ENCODE measurements at regions not wholly inside any gene's neighbourhood (a gene's known extent, or its start where the extent isn't known, plus 50 kb on each side); places are given as distances from the start of the nearest gene placed in this dataset.
"Not testable (repeated sequence)": the region's sequence is repeated elsewhere in the genome, so short reads cannot be mapped to it uniquely, and the experiment has no call there.

- no peak for DNase-seq
Observed at GRCh38 chr14:54256156-54256555, 140.7 kb upstream of the CDKN3 start.

GRCh38 chr14:54257424-54257823, 139.4 kb upstream of the CDKN3 start:
- no peak for DNase-seq

DNA sequence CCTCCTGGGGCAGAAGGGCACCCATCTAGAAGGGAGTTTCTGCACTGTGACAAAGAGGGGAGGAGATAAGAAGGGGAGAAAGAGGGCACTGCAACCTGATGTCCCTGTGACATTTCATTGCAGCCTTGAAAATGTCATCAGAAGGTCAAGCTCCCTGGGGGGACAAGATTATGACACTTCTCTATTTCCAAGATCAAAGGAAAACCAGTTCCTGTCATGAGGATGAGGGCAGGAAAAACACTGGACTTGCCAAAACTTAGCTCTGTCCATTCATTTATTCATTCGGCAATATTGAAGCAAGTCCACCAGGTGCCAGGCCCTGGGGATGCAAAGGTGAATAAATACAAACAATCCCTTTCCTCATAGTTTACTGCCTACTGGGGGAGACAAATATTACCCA, 138.4 kb upstream of the CDKN3 start:
- DNase-seq: no peak

DNA sequence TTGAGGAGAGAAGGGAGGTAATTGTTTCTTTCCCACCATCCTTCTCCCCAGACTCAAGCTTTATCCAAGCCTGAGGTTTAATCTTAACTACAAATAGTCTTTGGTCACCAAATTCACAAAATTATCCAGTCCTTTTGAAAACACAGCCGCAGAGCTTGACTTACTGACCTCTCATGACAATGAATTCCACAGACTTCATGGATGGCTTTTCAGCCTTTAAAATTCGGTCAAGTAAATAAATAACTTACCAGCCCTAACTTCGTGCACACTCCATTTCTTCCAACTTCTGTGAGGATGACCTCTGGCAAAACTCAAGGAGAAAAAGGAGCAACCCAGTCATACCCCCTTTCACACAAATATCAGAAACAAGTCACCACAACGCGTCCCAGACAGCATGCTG, 137.0 kb upstream of the CDKN3 start:
- DNase-seq: no peak

DNA sequence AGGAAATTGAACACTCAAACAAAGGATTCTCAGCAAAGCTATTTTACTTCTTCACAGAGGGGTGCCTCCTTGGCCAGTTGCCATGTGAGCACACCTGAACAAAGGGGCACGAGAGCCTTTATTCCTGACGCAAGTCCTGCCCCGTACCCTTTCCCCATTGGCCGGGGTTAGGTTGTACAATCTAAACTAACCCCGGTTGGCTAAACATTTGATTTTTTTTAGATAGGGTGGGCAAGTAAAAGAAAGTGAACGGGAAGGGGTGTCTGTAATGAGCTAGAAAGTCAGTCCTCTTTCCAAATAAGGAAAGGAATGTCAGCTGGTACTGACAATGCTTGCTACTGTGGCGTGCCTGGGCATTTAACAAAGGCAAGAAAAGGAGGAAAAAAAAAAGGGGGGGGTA, 135.5 kb upstream of the CDKN3 start:
- DNase-seq: no peak

GRCh38 chr14:54266616-54267015, 130.2 kb upstream of the CDKN3 start:
- not testable (repeated sequence) for DNase-seq

- no peak for DNase-seq
Observed at GRCh38 chr14:54267172-54267571, 129.6 kb upstream of the CDKN3 start.

GRCh38 chr14:54275997-54276725, 120.6 kb upstream of the CDKN3 start:
- no peak for DNase-seq

DNA sequence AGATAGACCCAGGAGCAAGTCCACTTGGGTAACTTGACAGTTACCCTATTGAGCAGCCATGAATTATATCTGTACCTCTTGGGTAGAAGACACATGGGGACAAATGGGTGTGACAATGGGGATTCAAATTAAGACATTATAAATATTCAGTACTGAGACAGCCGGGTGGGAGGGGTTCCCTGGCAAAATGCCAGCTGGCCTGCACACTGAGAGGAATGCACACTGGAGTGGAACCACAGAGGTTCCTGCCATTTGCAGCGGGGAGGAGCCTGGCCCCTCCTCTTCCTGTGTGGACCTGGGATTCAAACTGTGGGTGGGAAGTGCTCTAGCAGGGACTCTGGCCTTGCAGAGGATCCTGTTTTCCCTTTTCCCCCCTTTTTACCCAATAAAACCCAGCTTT, 118.7 kb upstream of the CDKN3 start:
- no peak for DNase-seq

- DNase-seq: no peak
Observed at GRCh38 chr14:54278665-54279295, 118.0 kb upstream of the CDKN3 start.

GRCh38 chr14:54282849-54283248, 114.0 kb upstream of the CDKN3 start:
- DNase-seq: no peak

DNA sequence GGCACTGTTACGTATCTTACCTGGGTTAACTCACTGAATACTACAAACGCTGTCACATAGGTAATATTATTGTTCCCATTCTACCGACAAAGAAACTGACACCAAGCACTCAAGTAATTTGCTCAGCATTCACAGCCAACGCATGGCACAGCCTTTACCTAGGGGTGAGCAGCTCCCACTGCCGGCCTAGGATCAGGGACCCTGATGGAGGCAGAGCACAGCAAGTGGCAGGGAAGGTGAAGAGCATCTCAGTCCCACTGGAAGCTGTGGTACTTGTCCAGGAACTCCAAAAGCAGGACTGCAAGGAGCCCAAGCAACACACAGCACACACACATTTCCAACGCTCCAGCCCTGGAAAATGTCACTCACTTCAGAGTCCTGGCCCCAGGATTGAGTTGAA, 111.8 kb upstream of the CDKN3 start:
- DNase-seq: no peak

GRCh38 chr14:54291491-54292191, 105.2 kb upstream of the CDKN3 start:
- no peak for DNase-seq

GRCh38 chr14:54294802-54295201, 102.0 kb upstream of the CDKN3 start:
- DNase-seq: no peak

DNA sequence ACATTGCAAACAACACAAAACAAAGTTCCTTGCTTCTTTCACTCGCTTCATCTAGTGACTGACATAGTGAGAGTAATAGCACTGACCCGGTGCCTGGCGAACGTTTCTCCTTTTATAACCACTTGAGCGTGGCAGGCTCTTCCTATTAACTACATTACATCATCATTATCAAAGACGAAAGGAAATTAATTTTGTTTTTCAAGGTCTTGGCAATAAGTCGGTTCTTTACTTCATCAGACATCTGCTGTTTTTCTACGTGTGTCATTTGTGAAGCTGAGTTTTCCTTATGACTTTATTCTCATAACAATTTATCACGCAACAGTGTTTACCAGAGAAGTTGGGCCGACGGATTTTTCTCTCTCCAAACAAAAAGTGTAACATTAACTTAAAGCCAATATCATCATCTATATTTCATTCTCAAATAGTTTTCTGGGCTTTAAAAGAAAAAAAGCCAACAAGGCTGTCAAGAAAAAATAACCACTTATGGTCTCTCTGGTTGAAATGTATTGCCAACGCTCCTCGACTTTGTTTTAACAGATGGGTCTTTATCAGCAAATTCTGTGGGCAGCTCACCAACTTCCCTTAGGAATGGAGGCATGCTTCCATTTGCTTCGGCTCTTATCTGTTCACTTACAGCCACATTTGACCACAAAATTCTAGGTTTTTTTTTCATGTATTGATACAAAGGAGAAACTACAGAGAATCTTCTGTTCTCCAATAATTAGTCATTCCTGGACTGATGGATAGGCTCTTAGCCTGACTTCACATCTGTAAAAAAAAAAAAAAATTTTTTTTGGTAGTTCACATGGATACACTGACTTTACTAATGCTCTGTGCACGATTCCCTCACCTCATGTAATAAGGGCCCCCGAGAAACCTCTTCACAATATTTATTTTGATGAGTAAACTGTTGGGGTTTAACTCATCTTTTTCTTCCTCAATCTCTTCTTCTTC, 97.1 kb upstream of the CDKN3 start:
- no peak for DNase-seq

GRCh38 chr14:54300881-54301280, 95.9 kb upstream of the CDKN3 start:
- DNase-seq: no peak

GRCh38 chr14:54301359-54301758, 95.4 kb upstream of the CDKN3 start:
- DNase-seq: peak; percentile 78 to 80

GRCh38 chr14:54306806-54307205, 90.0 kb upstream of the CDKN3 start:
- DNase-seq: no peak

DNA sequence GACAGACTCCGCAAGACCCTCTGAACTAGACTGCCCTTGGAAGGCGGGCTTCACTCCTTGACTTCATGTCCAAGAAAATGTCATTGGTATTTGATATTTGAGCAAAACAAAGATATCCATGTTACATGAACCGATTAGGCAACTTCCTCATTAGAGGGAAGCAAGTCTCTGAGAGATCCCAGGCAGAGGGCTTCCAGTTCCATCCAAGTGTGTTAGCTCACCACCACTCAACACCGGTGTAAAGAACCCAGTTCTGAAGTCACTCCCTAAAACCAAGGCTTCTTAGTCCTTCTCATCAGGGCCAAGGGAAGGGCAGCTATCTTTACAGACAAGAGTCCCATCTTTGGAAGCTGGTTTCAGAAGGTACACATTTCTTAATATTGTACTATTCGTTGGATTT, 87.2 kb upstream of the CDKN3 start:
- peak in 1 of 2 donors; percentile 14 for DNase-seq

GRCh38 chr14:54310151-54310850, 86.5 kb upstream of the CDKN3 start:
- no peak for DNase-seq

DNA sequence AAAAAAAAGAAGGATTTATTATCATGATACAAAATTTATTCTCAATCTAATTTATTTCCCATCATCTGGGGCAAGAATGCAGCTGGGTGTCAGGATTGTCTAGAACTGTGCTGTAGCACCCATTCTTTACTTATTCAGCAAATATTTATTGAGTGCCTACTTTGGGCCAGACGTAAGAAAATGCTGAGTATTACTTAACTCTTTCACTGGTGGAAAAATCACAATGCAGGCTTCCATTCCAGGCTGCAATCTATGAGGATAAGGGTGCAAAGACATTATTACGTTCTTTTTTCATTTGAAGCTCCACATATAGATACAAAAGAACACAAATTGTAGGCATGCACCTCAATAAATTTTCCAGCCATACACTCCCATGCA, 86.0 kb upstream of the CDKN3 start:
- DNase-seq: no peak

DNA sequence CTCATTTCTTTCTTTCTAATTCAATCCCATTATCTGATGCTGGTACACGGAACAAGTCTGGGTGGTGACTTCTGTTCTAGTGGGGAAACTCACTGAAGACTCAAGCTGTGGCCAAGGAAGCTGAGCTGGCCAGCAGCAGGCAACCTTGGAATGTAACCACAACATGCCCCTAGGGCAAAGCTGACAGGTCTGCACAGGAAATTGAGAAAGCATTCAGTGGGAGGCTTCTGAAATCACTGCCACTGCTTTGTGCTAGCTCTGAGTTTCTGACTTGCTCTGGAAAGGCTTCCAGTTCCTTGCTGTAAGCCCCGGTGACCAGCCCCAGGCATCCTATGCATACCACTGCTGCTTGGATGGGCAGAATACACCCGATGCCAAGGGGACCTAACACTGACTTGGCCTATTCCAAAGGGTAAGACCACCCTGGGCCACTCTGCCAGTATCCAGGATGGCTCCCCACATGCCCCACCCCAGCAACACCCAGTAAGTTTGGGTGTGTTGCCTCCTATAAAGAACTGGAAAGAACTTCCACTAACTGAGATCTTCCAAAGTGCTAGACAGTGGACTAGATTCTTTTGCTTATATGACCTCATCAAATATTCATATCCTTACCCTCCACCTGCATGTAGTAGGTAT, 84.5 kb upstream of the CDKN3 start:
- DNase-seq: peak in 1 of 2 donors; percentile 17

All from inflammatory macrophage (primary cell).